ENCODE measurements at regions not wholly inside any gene's neighbourhood (a gene's known extent, or its start where the extent isn't known, plus 50 kb on each side); places are given as distances from the start of the nearest gene placed in this dataset.

- Histone ChIP-seq H3K9me3 (no peaks in the 10 kb centered on the region), H3K36me3 (no peaks in the 10 kb centered on the region), H3K4me3 (no peak overlapping the region), H3K27ac (no peak overlapping the region), H3K27me3 (no peaks in the 10 kb centered on the region), H3K4me1 (peaks cover 0 to 10% of the 10 kb centered on the region in 2 donors)
- TF ChIP-seq CTCF (IDR thresholded peaks at IDR 0.05): no peak
- DNase-seq (ENCODE audit: low spot score): no peak
These were observed 506.9 kb upstream of the JARID2 start for GRCh38 chr6:14738933-14739332.

GRCh38 chr6:14739827-14740226, 506.0 kb upstream of the JARID2 start:
- no peak for DNase-seq (ENCODE audit: low spot score)
- no peak overlapping the region for H3K4me3 ChIP-seq
- H3K4me1 ChIP-seq: peaks cover 0 to 4% of the 10 kb centered on the region in 2 donors
- H3K27ac ChIP-seq: no peak overlapping the region
- TF ChIP-seq CTCF (IDR thresholded peaks at IDR 0.05): no peak
- no peaks in the 10 kb centered on the region for H3K27me3 ChIP-seq
- no peaks in the 10 kb centered on the region for H3K9me3 ChIP-seq
- H3K36me3 ChIP-seq: no peaks in the 10 kb centered on the region

- no peaks in the 10 kb centered on the region for H3K4me1 ChIP-seq
- no peak for DNase-seq (ENCODE audit: low spot score)
- no peaks in the 10 kb centered on the region for H3K27me3 ChIP-seq
- H3K4me3 ChIP-seq: no peak overlapping the region
- no peaks in the 10 kb centered on the region for H3K9me3 ChIP-seq
- no peak overlapping the region for H3K27ac ChIP-seq
- H3K36me3 ChIP-seq: no peaks in the 10 kb centered on the region
- TF ChIP-seq CTCF (IDR thresholded peaks at IDR 0.05): no peak
These were observed 503.7 kb upstream of the JARID2 start for GRCh38 chr6:14742171-14742570.

GRCh38 chr6:14742680-14743079, 503.2 kb upstream of the JARID2 start:
- H3K27ac ChIP-seq: no peak overlapping the region
- no peaks in the 10 kb centered on the region for H3K27me3 ChIP-seq
- DNase-seq (ENCODE audit: low spot score): no peak
- no peak for TF ChIP-seq CTCF (IDR thresholded peaks at IDR 0.05)
- H3K9me3 ChIP-seq: no peaks in the 10 kb centered on the region
- no peaks in the 10 kb centered on the region for H3K36me3 ChIP-seq
- H3K4me1 ChIP-seq: no peaks in the 10 kb centered on the region
- H3K4me3 ChIP-seq: no peak overlapping the region

GRCh38 chr6:14743144-14743473, 502.8 kb upstream of the JARID2 start:
- no peak for TF ChIP-seq CTCF (IDR thresholded peaks at IDR 0.05)
- no peak for DNase-seq (ENCODE audit: low spot score)
- H3K9me3 ChIP-seq: no peaks in the 10 kb centered on the region
- no peak overlapping the region for H3K4me3 ChIP-seq
- no peaks in the 10 kb centered on the region for H3K27me3 ChIP-seq
- no peaks in the 10 kb centered on the region for H3K4me1 ChIP-seq
- peak overlapping the region; percentile 11 to 31 for H3K27ac ChIP-seq
- H3K36me3 ChIP-seq: no peaks in the 10 kb centered on the region

GRCh38 chr6:14743474-14744211, 502.2 kb upstream of the JARID2 start:
- peak; percentile 73 for DNase-seq (ENCODE audit: low spot score)
- Histone ChIP-seq H3K27ac (peak overlapping the region; percentile 11 to 31), H3K4me3 (no peak overlapping the region), H3K36me3 (no peaks in the 10 kb centered on the region), H3K4me1 (no peaks in the 10 kb centered on the region), H3K9me3 (no peaks in the 10 kb centered on the region), H3K27me3 (no peaks in the 10 kb centered on the region)
- TF ChIP-seq CTCF (IDR thresholded peaks at IDR 0.05): no peak

Data from right atrium auricular region (tissue), 2 donors.